Breast epithelium (tissue), 3 donors: ENCODE measurements at regions not wholly inside any gene's neighbourhood (a gene's known extent, or its start where the extent isn't known, plus 50 kb on each side); places are given as distances from the start of the nearest gene placed in this dataset.

Experiments
- POLR2AphosphoS5 ChIP-seq, 3 donors: sonication (generic); formaldehyde crosslinking; IDR thresholded peaks; one replicate each; pipeline ENCODE4 v1.6.1; 2017; ENCODE audit warnings: antibody characterized with exemption in 3 of 3
- TF ChIP-seq, protein P1 (sequence below), 3 donors: fragments of 450-650 bp; IDR thresholded peaks; one replicate each; pipeline ENCODE4 v1.5.1; 2016 to 2017; ENCODE audit warnings: antibody characterized with exemption in 3 of 3, mild to moderate bottlenecking in 3 of 3, moderate library complexity in 3 of 3

DNA sequence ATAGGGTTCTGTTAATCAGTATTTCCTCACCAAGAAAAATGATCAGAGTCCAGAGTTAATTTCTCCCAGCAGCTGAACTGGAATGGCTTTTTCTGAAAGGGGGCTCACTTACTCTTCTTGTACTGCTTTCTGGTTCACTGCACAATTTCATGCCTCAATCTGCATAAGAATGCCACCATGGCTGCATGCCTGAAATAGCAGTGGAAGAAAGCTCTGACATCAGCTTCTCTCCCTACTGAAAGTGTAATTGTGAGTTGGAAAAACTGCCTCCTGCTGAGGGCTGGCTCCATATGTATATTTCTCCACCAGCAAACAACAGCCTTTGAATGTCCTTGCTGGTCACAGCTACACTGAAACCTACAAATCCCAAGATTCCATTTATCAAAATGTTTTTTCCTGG, 1027.2 kb upstream of the GJE1 start:
- TF ChIP-seq, protein P1, sequence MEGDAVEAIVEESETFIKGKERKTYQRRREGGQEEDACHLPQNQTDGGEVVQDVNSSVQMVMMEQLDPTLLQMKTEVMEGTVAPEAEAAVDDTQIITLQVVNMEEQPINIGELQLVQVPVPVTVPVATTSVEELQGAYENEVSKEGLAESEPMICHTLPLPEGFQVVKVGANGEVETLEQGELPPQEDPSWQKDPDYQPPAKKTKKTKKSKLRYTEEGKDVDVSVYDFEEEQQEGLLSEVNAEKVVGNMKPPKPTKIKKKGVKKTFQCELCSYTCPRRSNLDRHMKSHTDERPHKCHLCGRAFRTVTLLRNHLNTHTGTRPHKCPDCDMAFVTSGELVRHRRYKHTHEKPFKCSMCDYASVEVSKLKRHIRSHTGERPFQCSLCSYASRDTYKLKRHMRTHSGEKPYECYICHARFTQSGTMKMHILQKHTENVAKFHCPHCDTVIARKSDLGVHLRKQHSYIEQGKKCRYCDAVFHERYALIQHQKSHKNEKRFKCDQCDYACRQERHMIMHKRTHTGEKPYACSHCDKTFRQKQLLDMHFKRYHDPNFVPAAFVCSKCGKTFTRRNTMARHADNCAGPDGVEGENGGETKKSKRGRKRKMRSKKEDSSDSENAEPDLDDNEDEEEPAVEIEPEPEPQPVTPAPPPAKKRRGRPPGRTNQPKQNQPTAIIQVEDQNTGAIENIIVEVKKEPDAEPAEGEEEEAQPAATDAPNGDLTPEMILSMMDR (IDR thresholded peaks at IDR 0.05): no peak
- TF ChIP-seq POLR2AphosphoS5 (IDR thresholded peaks at IDR 0.05): no peak
